ENCODE measurements at regions not wholly inside any gene's neighbourhood (a gene's known extent, or its start where the extent isn't known, plus 50 kb on each side); places are given as distances from the start of the nearest gene placed in this dataset.

DNA sequence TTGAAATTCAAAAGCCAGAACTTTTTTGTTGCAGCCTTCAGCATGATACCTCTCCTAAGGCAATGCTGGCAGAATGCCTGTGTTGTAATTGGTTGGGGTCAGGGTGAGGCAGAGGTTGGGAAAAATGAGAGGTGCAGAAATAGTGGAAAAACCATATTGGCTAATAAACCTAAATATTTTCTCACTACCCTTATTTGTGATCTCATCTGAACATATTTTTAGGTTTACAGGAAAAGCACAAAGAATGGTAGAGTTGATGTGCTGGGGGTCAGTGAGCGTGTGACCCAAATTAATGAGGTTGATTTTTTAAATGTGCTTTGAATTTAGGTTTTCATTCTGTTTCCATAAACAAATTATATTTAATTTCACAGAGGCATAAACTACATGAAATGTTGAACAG, 437.3 kb downstream of the HDGFL1 start:
- intact Hi-C loops (cut with micrococcal nuclease): no loop called here
- no peak overlapping the region for H3K27ac ChIP-seq (ENCODE audit: low read depth, low read length)
- peaks cover 0 to 4% of the 10 kb centered on the region in 2 experiments; a peak in 1 of 4 replicates for H3K9me3 ChIP-seq (ENCODE audit: control insufficient read depth in 1 of 2, insufficient read depth in 1 of 2, low read depth in 1 of 2, low read length in 2 of 2)
- H3K27me3 ChIP-seq (ENCODE audit: insufficient read depth, low read length): no peaks in the 10 kb centered on the region
- H3K4me1 ChIP-seq (ENCODE audit: control insufficient read depth in 1 of 2, insufficient read depth in 2 of 2, low read length in 2 of 2): no peaks in the 10 kb centered on the region
- no peaks in the 10 kb centered on the region for H4K20me1 ChIP-seq (ENCODE audit: insufficient read depth)
- CTCF ChIA-PET: no interaction called here
- no peaks in the 10 kb centered on the region for H3K79me2 ChIP-seq (ENCODE audit: insufficient read depth, low read length)
- H2AFZ ChIP-seq (ENCODE audit: low read depth, low read length, poor library complexity, severe bottlenecking): no peak overlapping the region
- no peaks in the 10 kb centered on the region for H3K9me2 ChIP-seq (ENCODE audit: insufficient read depth)
- no peak for ATAC-seq
- TF ChIP-seq, protein P1, sequence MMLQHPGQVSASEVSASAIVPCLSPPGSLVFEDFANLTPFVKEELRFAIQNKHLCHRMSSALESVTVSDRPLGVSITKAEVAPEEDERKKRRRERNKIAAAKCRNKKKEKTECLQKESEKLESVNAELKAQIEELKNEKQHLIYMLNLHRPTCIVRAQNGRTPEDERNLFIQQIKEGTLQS (IDR thresholded peaks at IDR 0.05): no peak
- TF ChIP-seq JUND (IDR thresholded peaks at IDR 0.05) (no peak), POLR2A (IDR thresholded peaks at IDR 0.05; ENCODE audit: borderline replicate concordance, extremely low read depth, insufficient read depth, insufficient read length) (no peak), ZNF274 (IDR thresholded peaks at IDR 0.05; ENCODE audit: low read depth, low read length) (no peak), EZH2 (IDR thresholded peaks at IDR 0.05) (no peak), CBX3 (IDR thresholded peaks at IDR 0.05; ENCODE audit: low read depth) (no peak), SRF (IDR thresholded peaks at IDR 0.05; ENCODE audit: low read depth) (no peak)
- H3K4me3 ChIP-seq (replicated peaks in 1 of 2; ENCODE audit: low read depth in 1 of 2, low read length in 2 of 2): no peak overlapping the region
- RAD21 ChIA-PET (ENCODE audit: low non-redundant PET in 1 of 2, low total read pairs in 2 of 2, uncharacterized antibody in 2 of 2, unreplicated experiment in 2 of 2): no interaction called here
- DNase-seq (ENCODE audit: low read depth, low spot score): no peak
- no peak overlapping the region for H3K9ac ChIP-seq (ENCODE audit: low read length)
- no peaks in the 10 kb centered on the region for H3K36me3 ChIP-seq (ENCODE audit: control insufficient read depth in 1 of 2, insufficient read depth in 2 of 2, low read length in 2 of 2)
- BruUV-seq (replicated peaks): no TSS peak
- POLR2A ChIA-PET: no interaction called here
- no peak overlapping the region for H3K4me2 ChIP-seq (ENCODE audit: low read length)

DNA sequence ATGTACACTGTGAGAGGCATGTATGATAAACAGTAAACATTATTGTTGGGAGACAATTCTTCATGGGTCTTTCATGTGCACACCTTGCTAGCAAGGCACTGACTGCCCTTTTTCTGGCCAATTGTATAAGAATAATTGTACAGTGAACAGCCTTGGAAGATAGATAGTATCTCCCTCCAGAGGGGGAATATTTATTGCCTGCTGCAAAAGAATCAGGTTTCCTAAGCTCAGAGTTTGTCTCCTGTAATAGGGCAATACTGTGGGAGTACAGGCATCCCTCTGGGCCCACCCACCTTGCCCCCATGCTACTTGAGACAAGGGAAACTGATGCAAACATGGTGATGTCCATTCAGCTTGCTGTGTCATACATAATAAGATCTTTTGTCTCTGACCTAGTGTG, 442.2 kb downstream of the HDGFL1 start:
- ChIA-PET RAD21 (ENCODE audit: low non-redundant PET in 1 of 2, low total read pairs in 2 of 2, uncharacterized antibody in 2 of 2, unreplicated experiment in 2 of 2) (no interaction called here), CTCF (no interaction called here), POLR2A (no interaction called here)
- H3K4me2 ChIP-seq (ENCODE audit: low read length): no peak overlapping the region
- no peak overlapping the region for H3K27ac ChIP-seq (ENCODE audit: low read depth, low read length)
- H3K9ac ChIP-seq (ENCODE audit: low read length): no peak overlapping the region
- no peak overlapping the region for H2AFZ ChIP-seq (ENCODE audit: low read depth, low read length, poor library complexity, severe bottlenecking)
- H3K4me1 ChIP-seq (ENCODE audit: control insufficient read depth in 1 of 2, insufficient read depth in 2 of 2, low read length in 2 of 2): no peaks in the 10 kb centered on the region
- peaks cover 0 to 3% of the 10 kb centered on the region in 2 experiments; a peak in 1 of 4 replicates for H3K9me3 ChIP-seq (ENCODE audit: control insufficient read depth in 1 of 2, insufficient read depth in 1 of 2, low read depth in 1 of 2, low read length in 2 of 2)
- intact Hi-C loops (cut with micrococcal nuclease): no loop called here
- ATAC-seq (no peak), DNase-seq (ENCODE audit: low read depth, low spot score) (no peak)
- H3K9me2 ChIP-seq (ENCODE audit: insufficient read depth): no peaks in the 10 kb centered on the region
- no peaks in the 10 kb centered on the region for H3K27me3 ChIP-seq (ENCODE audit: insufficient read depth, low read length)
- no TSS peak for BruUV-seq (replicated peaks)
- H3K4me3 ChIP-seq (replicated peaks in 1 of 2; ENCODE audit: low read depth in 1 of 2, low read length in 2 of 2): no peak overlapping the region
- H3K79me2 ChIP-seq (ENCODE audit: insufficient read depth, low read length): no peaks in the 10 kb centered on the region
- H4K20me1 ChIP-seq (ENCODE audit: insufficient read depth): no peaks in the 10 kb centered on the region
- H3K36me3 ChIP-seq (ENCODE audit: control insufficient read depth in 1 of 2, insufficient read depth in 2 of 2, low read length in 2 of 2): no peaks in the 10 kb centered on the region
- TF ChIP-seq EZH2phosphoT487 (IDR thresholded peaks at IDR 0.05; ENCODE audit: borderline replicate concordance) (no peak), POLR2AphosphoS5 (IDR thresholded peaks at IDR 0.05; ENCODE audit: low read depth, low read length) (no peak), CEBPB (IDR thresholded peaks at IDR 0.05; ENCODE audit: low read depth) (no peak), SP1 (IDR thresholded peaks at IDR 0.05; ENCODE audit: low read depth) (no peak), JUND (IDR thresholded peaks at IDR 0.05) (no peak), EGR1 (IDR thresholded peaks at IDR 0.05; ENCODE audit: low read depth) (no peak), POLR2A (IDR thresholded peaks at IDR 0.05; ENCODE audit: borderline replicate concordance, extremely low read depth, insufficient read depth, insufficient read length) (no peak), ZFX (IDR thresholded peaks at IDR 0.05) (no peak), ELF1 (IDR thresholded peaks at IDR 0.05; ENCODE audit: borderline replicate concordance, low read depth) (no peak)
- TF ChIP-seq, protein P1 (IDR thresholded peaks at IDR 0.05): no peak
- TF ChIP-seq, protein P2, sequence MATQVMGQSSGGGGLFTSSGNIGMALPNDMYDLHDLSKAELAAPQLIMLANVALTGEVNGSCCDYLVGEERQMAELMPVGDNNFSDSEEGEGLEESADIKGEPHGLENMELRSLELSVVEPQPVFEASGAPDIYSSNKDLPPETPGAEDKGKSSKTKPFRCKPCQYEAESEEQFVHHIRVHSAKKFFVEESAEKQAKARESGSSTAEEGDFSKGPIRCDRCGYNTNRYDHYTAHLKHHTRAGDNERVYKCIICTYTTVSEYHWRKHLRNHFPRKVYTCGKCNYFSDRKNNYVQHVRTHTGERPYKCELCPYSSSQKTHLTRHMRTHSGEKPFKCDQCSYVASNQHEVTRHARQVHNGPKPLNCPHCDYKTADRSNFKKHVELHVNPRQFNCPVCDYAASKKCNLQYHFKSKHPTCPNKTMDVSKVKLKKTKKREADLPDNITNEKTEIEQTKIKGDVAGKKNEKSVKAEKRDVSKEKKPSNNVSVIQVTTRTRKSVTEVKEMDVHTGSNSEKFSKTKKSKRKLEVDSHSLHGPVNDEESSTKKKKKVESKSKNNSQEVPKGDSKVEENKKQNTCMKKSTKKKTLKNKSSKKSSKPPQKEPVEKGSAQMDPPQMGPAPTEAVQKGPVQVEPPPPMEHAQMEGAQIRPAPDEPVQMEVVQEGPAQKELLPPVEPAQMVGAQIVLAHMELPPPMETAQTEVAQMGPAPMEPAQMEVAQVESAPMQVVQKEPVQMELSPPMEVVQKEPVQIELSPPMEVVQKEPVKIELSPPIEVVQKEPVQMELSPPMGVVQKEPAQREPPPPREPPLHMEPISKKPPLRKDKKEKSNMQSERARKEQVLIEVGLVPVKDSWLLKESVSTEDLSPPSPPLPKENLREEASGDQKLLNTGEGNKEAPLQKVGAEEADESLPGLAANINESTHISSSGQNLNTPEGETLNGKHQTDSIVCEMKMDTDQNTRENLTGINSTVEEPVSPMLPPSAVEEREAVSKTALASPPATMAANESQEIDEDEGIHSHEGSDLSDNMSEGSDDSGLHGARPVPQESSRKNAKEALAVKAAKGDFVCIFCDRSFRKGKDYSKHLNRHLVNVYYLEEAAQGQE (IDR thresholded peaks at IDR 0.05; ENCODE audit: low read depth): no peak
- TF ChIP-seq, protein P3, sequence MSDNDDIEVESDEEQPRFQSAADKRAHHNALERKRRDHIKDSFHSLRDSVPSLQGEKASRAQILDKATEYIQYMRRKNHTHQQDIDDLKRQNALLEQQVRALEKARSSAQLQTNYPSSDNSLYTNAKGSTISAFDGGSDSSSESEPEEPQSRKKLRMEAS (IDR thresholded peaks at IDR 0.05): no peak
- TF ChIP-seq, protein P4, sequence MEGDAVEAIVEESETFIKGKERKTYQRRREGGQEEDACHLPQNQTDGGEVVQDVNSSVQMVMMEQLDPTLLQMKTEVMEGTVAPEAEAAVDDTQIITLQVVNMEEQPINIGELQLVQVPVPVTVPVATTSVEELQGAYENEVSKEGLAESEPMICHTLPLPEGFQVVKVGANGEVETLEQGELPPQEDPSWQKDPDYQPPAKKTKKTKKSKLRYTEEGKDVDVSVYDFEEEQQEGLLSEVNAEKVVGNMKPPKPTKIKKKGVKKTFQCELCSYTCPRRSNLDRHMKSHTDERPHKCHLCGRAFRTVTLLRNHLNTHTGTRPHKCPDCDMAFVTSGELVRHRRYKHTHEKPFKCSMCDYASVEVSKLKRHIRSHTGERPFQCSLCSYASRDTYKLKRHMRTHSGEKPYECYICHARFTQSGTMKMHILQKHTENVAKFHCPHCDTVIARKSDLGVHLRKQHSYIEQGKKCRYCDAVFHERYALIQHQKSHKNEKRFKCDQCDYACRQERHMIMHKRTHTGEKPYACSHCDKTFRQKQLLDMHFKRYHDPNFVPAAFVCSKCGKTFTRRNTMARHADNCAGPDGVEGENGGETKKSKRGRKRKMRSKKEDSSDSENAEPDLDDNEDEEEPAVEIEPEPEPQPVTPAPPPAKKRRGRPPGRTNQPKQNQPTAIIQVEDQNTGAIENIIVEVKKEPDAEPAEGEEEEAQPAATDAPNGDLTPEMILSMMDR (IDR thresholded peaks at IDR 0.05 in 2 of 3, conservative IDR thresholded peaks at IDR 0.05 in 1 of 3; ENCODE audit: borderline replicate concordance in 1 of 3, insufficient read depth in 1 of 3, low read depth in 2 of 3, low read length in 2 of 3): no peak
